Osteocyte (in vitro differentiated cells): ENCODE measurements at regions not wholly inside any gene's neighbourhood (a gene's known extent, or its start where the extent isn't known, plus 50 kb on each side); places are given as distances from the start of the nearest gene placed in this dataset.
"Not testable (repeated sequence)": the region's sequence is repeated elsewhere in the genome, so short reads cannot be mapped to it uniquely, and the experiment has no call there.

Experiments used
- DNase-seq: peaks from one replicate; pipeline ENCODE4 v3.0.0; 2021; ENCODE audit warnings: mixed read lengths; ENCODE audit not compliant: unreplicated experiment; ENCODE audit errors: extremely low spot score
- H3K27ac Mint-ChIP-seq: one replicate; pipeline ENCODE4 v1.8.0; 2021; ENCODE audit warnings: mild to moderate bottlenecking, mixed read lengths; ENCODE audit not compliant: unreplicated experiment
- H3K27me3 Mint-ChIP-seq: one replicate; pipeline ENCODE4 v1.8.0; 2021; ENCODE audit warnings: mixed read lengths; ENCODE audit not compliant: unreplicated experiment
- H3K36me3 Mint-ChIP-seq: one replicate; pipeline ENCODE4 v1.8.0; 2021; ENCODE audit warnings: mixed read lengths; ENCODE audit not compliant: unreplicated experiment
- H3K4me1 Mint-ChIP-seq: one replicate; pipeline ENCODE4 v1.8.0; 2021; ENCODE audit warnings: mixed read lengths; ENCODE audit not compliant: unreplicated experiment
- H3K4me3 Mint-ChIP-seq: one replicate; pipeline ENCODE4 v1.8.0; 2021; ENCODE audit warnings: mild to moderate bottlenecking, moderate library complexity, mixed read lengths; ENCODE audit not compliant: unreplicated experiment
- H3K9me3 Mint-ChIP-seq: one replicate; pipeline ENCODE4 v1.8.0; 2021; ENCODE audit warnings: mixed read lengths; ENCODE audit not compliant: unreplicated experiment
- CTCF ChIP-seq: fragments of 200-600 bp; sonication (generic); IDR thresholded peaks from 2 replicates; pipeline ENCODE4 v1.5.0; 2021; ENCODE audit warnings: antibody characterized with exemption, mild to moderate bottlenecking, moderate library complexity

- no peaks in the 10 kb centered on the region for H3K9me3 Mint-ChIP-seq
- H3K4me3 Mint-ChIP-seq = no peak overlapping the region
- peaks cover 6% of the 10 kb centered on the region for H3K27me3 Mint-ChIP-seq
- H3K4me1 Mint-ChIP-seq = no peaks in the 10 kb centered on the region
- H3K27ac Mint-ChIP-seq = no peak overlapping the region
- no peak for TF ChIP-seq CTCF
- DNase-seq = no peak
- H3K36me3 Mint-ChIP-seq = no peaks in the 10 kb centered on the region
Measured at GRCh38 chr5:87536365-87536764, 123.6 kb upstream of the CCNH start.

GRCh38 chr5:87535706-87536105, 123.0 kb upstream of the CCNH start:
- Mint-ChIP-seq H3K4me1 (no peaks in the 10 kb centered on the region), H3K36me3 (no peaks in the 10 kb centered on the region), H3K4me3 (no peak overlapping the region), H3K9me3 (no peaks in the 10 kb centered on the region), H3K27me3 (peaks cover 6% of the 10 kb centered on the region), H3K27ac (no peak overlapping the region)
- DNase-seq = no peak
- no peak for TF ChIP-seq CTCF

- Mint-ChIP-seq H3K27ac (no peak overlapping the region), H3K4me1 (no peaks in the 10 kb centered on the region), H3K27me3 (no peaks in the 10 kb centered on the region), H3K4me3 (no peak overlapping the region), H3K9me3 (no peaks in the 10 kb centered on the region), H3K36me3 (no peaks in the 10 kb centered on the region)
- no peak for TF ChIP-seq CTCF
- DNase-seq = no peak
Measured at GRCh38 chr5:87529486-87530076, 116.9 kb upstream of the CCNH start.

- Mint-ChIP-seq H3K4me1 (no peaks in the 10 kb centered on the region), H3K4me3 (no peak overlapping the region), H3K27ac (no peak overlapping the region), H3K9me3 (no peaks in the 10 kb centered on the region), H3K36me3 (no peaks in the 10 kb centered on the region), H3K27me3 (peaks cover 2% of the 10 kb centered on the region)
- TF ChIP-seq CTCF = no peak
- DNase-seq = no peak
Measured at GRCh38 chr5:87526131-87526530, 113.4 kb upstream of the CCNH start.

- H3K27me3 Mint-ChIP-seq = peaks cover 2% of the 10 kb centered on the region
- TF ChIP-seq CTCF = no peak
- H3K9me3 Mint-ChIP-seq = no peaks in the 10 kb centered on the region
- H3K36me3 Mint-ChIP-seq = no peaks in the 10 kb centered on the region
- no peak for DNase-seq
- no peak overlapping the region for H3K27ac Mint-ChIP-seq
- no peaks in the 10 kb centered on the region for H3K4me1 Mint-ChIP-seq
- no peak overlapping the region for H3K4me3 Mint-ChIP-seq
Measured at GRCh38 chr5:87524217-87524616, 111.5 kb upstream of the CCNH start.

- DNase-seq, H3K27me3 Mint-ChIP-seq, H3K4me1 Mint-ChIP-seq, H3K27ac Mint-ChIP-seq, H3K36me3 Mint-ChIP-seq, H3K4me3 Mint-ChIP-seq, H3K9me3 Mint-ChIP-seq: not testable (repeated sequence)
Measured at GRCh38 chr5:87511778-87512177, 99.0 kb upstream of the CCNH start.
